Ovary (tissue), 7 donors: ENCODE measurements at regions not wholly inside any gene's neighbourhood (a gene's known extent, or its start where the extent isn't known, plus 50 kb on each side); places are given as distances from the start of the nearest gene placed in this dataset.

Source experiments
- DNase-seq, 5 donors: peaks; one replicate each; pipeline ENCODE4 v3.0.0-alpha.2; 2019 to 2020
- H3K27ac ChIP-seq, 2 donors: fragments of 200-600 bp; one replicate each; pipeline versions ENCODE4 v1.5.1 to v1.8.0; 2019 to 2022
- H3K27me3 ChIP-seq: fragments of 200-600 bp; one replicate; pipeline ENCODE4 v1.8.0; 2022
- H3K36me3 ChIP-seq: fragments of 200-600 bp; sonication (generic); one replicate; pipeline ENCODE4 v1.5.1; 2019
- H3K4me1 ChIP-seq: one replicate; pipeline ENCODE4 v1.8.1; 2013; ENCODE audit warnings: mild to moderate bottlenecking, moderate library complexity; ENCODE audit not compliant: insufficient read depth
- H3K4me3 ChIP-seq: fragments of 200-600 bp; sonication (generic); one replicate; pipeline ENCODE4 v1.5.1; 2017
- H3K9me3 ChIP-seq, 2 donors: fragments of 200-600 bp in 1 of 2; sonication (generic) in 1 of 2; one replicate each; pipeline versions ENCODE4 v1.5.1 to v1.8.1; 2013 to 2019; ENCODE audit warnings: mild to moderate bottlenecking in 1 of 2, moderate library complexity in 1 of 2
- CTCF ChIP-seq, 3 donors: fragments of 450-650 bp in 2 of 3; fragments of 200-600 bp in 1 of 3; IDR thresholded peaks; one replicate each; pipeline versions ENCODE4 v1.5.1 to v1.8.0; 2016 to 2022; ENCODE audit warnings: antibody characterized with exemption in 3 of 3, mild to moderate bottlenecking in 1 of 3
- EP300 ChIP-seq: sonication (generic); formaldehyde crosslinking; IDR thresholded peaks from one replicate; pipeline ENCODE4 v1.6.1; 2017; ENCODE audit warnings: antibody characterized with exemption
- POLR2A ChIP-seq: fragments of 450-650 bp; IDR thresholded peaks from one replicate; pipeline ENCODE4 v1.6.1; 2017; ENCODE audit warnings: antibody characterized with exemption, mild to moderate bottlenecking, moderate library complexity
- WGBS, 3 donors: extraction: QIAGEN DNeasy Blood & Tissue Kit in 1 of 3; methylation state at CpG; one replicate each; pipeline versions ENCODE4 v1.1.5 to v1.1.7; 2013 to 2017; 5-methylcytosine and 5-hydroxymethylcytosine counted together
- intact Hi-C, 4 donors: fragments of 100-400 bp; cut with DNase I; formaldehyde crosslinking; loops; one replicate each; pipeline versions ENCODE4 v1.11.0 to v1.15.1; 2022 to 2023
- donor health status: DM: no; HTN: no; CAD: no; lungs with moderate emphysema.
- donor health status: DM: no; HTN: no; CAD: no.
- donor health status: Bipolar disorder and iron deficiency.
- donor health status: DM: no; HTN: no; CAD: no.
- donor health status: DM: yes; HTN: yes; CAD: no.

GRCh38 chr6:111952821-111953540, 79.7 kb upstream of the FYN start:
- Histone ChIP-seq H3K9me3 (no peaks in the 10 kb centered on the region), H3K27me3 (no peaks in the 10 kb centered on the region), H3K4me3 (no peak overlapping the region), H3K36me3 (no peaks in the 10 kb centered on the region), H3K27ac (no peak overlapping the region), H3K4me1 (no peaks in the 10 kb centered on the region)
- no peak for DNase-seq
- intact Hi-C loops, result no loop called here
- TF ChIP-seq EP300 (no peak), POLR2A (no peak)
- 53 to 65% (median 64%) methylated on average over 4 of the region's 4 CpGs for WGBS, 3 donors

GRCh38 chr6:111956098-111956497, 82.8 kb upstream of the FYN start:
- no peak for DNase-seq
- TF ChIP-seq EP300 (no peak), POLR2A (no peak), CTCF (IDR thresholded peaks at IDR 0.05) (no peak)
- no peak overlapping the region for H3K27ac ChIP-seq
- intact Hi-C loops, result no loop called here
- H3K9me3 ChIP-seq, result no peaks in the 10 kb centered on the region
- H3K4me1 ChIP-seq, result no peaks in the 10 kb centered on the region
- H3K27me3 ChIP-seq, result no peaks in the 10 kb centered on the region
- 77 to 81% (median 80%) methylated on average over 2 of the region's 2 CpGs for WGBS, 3 donors
- H3K4me3 ChIP-seq, result no peak overlapping the region
- H3K36me3 ChIP-seq, result no peaks in the 10 kb centered on the region

GRCh38 chr6:111957623-111958315, 84.5 kb upstream of the FYN start:
- intact Hi-C loops, result no loop called here
- H3K27ac ChIP-seq, result no peak overlapping the region
- no peaks in the 10 kb centered on the region for H3K4me1 ChIP-seq
- DNase-seq, result no peak
- no peaks in the 10 kb centered on the region for H3K9me3 ChIP-seq
- no peaks in the 10 kb centered on the region for H3K36me3 ChIP-seq
- no peak overlapping the region for H3K4me3 ChIP-seq
- no peak for TF ChIP-seq EP300
- no peak for TF ChIP-seq CTCF (IDR thresholded peaks at IDR 0.05)
- TF ChIP-seq POLR2A, result no peak
- WGBS, 3 donors, result 74 to 80% (median 74%) methylated on average over 10 of the region's 10 CpGs
- H3K27me3 ChIP-seq, result no peaks in the 10 kb centered on the region

GRCh38 chr6:111958534-111958933, 85.3 kb upstream of the FYN start:
- intact Hi-C loops, result no loop called here
- Histone ChIP-seq H3K4me3 (no peak overlapping the region), H3K27me3 (no peaks in the 10 kb centered on the region), H3K36me3 (no peaks in the 10 kb centered on the region), H3K9me3 (no peaks in the 10 kb centered on the region), H3K4me1 (no peaks in the 10 kb centered on the region), H3K27ac (no peak overlapping the region)
- TF ChIP-seq EP300, result no peak
- TF ChIP-seq POLR2A, result no peak
- no peak for TF ChIP-seq CTCF (IDR thresholded peaks at IDR 0.05)
- WGBS, 3 donors, result 89 to 95% (median 95%) methylated on average over 4 of the region's 4 CpGs
- no peak for DNase-seq

- 83 to 91% (median 90%) methylated on average over 6 of the region's 6 CpGs for WGBS, 3 donors
- Histone ChIP-seq H3K4me1 (no peaks in the 10 kb centered on the region), H3K9me3 (no peaks in the 10 kb centered on the region), H3K4me3 (no peak overlapping the region), H3K36me3 (no peaks in the 10 kb centered on the region), H3K27me3 (no peaks in the 10 kb centered on the region), H3K27ac (no peak overlapping the region)
- DNase-seq, result no peak
- intact Hi-C loops, result no loop called here
- TF ChIP-seq CTCF (IDR thresholded peaks at IDR 0.05) (no peak), EP300 (no peak), POLR2A (no peak)
Measured at GRCh38 chr6:111959766-111960165, 86.5 kb upstream of the FYN start.
